Stimulated activated CD4-positive, alpha-beta T cell treated with anti-CD3 and anti-CD28 coated beads, TNF-alpha, amount 100 ng/mL, for 4 hours (primary cell): ENCODE measurements at regions not wholly inside any gene's neighbourhood (a gene's known extent, or its start where the extent isn't known, plus 50 kb on each side); places are given as distances from the start of the nearest gene placed in this dataset.
"Not testable (repeated sequence)": the region's sequence is repeated elsewhere in the genome, so short reads cannot be mapped to it uniquely, and the experiment has no call there.

Experiments used
- DNase-seq, 3 experiments: peaks; one replicate each; pipeline ENCODE4 v3.0.0-alpha.2; 2020; ENCODE audit warnings: low read depth in 3 of 3

- no peak for DNase-seq
These were observed 100.4 kb downstream of the CD83 start for GRCh38 chr6:14217728-14218518.

GRCh38 chr6:14218519-14218800 is 100.9 kb downstream of the CD83 start:
- no peak for DNase-seq

DNA sequence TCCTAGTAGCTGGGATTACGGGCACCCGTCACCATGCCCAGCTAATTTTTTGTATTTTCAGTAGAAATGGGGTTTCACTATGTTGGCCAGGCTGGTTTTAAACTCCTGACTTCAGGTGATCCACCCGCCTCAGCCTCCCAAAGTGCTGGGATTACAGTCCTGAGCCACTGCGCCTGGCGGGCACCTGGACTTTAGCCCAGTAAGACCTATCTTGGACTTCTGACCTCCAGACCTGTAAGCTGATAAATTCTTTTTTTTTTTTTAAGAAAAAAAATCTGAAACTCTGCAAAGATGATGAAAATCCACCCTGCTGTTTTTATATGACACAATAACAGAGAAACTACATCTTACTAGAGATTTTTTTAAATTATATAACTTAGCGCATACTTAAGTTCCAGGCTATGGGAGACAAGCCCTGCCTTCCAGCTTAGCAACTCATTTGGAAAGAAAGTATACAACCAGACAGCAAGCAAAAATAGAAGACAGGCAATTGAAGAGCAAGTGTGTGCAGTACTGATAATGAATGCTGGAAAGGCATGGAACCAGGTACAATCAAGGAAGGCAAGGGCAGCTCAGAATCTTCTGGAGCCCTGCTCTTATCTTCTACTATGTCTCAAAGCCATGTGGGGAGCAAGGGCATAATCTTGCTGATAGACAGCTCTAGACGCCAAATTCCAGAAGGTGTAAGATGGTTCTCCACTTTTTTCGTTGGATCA is 104.2 kb downstream of the CD83 start:
- DNase-seq, result no peak

- DNase-seq, result no peak
These were observed 105.4 kb downstream of the CD83 start for GRCh38 chr6:14222956-14223355.

- no peak for DNase-seq
These were observed 107.0 kb downstream of the CD83 start for GRCh38 chr6:14224359-14225103.

GRCh38 chr6:14226051-14226660 is 108.6 kb downstream of the CD83 start:
- DNase-seq, result no peak

GRCh38 chr6:14228571-14228970 is 111.0 kb downstream of the CD83 start:
- peak in 2 of 3 experiments; percentile 5 to 15 for DNase-seq

- DNase-seq, result no peak
These were observed 113.5 kb downstream of the CD83 start for GRCh38 chr6:14231071-14231483.

DNA sequence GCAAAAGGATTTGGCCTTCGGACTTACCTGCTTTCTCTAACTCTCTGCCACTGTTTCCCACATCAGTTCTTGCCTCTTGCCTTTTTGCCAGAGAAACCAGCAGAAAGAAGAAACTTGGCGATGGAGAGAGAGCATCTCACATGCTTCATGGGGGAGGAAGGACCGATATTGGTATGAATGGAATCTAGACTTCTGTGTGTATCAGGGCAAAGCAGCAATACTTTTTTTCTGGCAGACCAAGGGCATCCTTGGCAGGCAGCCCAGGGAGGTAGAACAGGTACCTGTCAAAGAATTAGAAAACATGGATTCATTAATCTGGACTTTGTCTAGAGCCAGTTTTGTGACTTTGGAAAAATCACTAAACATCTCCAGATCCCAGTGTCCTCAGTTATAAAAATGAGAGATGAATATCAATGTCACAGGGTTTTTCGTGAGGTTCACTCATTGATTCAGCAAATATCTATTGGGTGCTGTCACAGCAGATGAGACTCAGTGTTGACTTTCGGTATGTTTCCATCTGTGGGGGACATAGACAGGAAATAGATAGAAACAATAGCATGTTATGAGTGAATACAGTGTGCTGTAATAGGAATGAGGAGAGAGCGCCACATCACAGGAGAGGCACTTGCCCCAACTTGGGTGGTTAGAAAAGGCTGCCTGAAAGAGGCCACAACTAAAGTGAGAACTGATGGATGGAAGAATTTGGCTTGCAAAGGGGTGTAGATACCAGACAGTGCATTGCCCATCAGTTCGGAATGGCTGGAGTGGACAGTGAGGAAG is 114.1 kb downstream of the CD83 start:
- DNase-seq, result no peak

DNA sequence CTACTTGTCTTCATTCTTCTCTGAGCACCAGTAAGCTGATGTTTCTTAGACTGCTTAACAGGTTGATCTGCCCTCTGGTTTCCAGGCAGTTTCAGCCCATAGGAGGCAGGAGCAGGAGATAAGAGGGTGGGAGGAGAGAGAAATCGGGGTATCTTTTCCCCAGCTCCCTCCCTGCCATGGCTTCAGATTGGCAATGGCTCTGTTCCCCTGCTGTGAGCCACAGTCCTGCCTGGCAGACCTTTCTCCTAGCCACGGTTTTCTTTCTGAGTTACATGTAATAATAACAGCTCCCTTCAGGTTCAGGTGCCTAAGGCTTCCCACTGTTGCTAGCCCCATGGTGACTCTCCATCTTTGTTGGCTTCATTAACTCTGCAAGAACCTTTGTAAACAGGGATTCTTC is 115.3 kb downstream of the CD83 start:
- DNase-seq, result no peak

GRCh38 chr6:14235653-14236356 is 118.2 kb downstream of the CD83 start:
- DNase-seq, result no peak

DNA sequence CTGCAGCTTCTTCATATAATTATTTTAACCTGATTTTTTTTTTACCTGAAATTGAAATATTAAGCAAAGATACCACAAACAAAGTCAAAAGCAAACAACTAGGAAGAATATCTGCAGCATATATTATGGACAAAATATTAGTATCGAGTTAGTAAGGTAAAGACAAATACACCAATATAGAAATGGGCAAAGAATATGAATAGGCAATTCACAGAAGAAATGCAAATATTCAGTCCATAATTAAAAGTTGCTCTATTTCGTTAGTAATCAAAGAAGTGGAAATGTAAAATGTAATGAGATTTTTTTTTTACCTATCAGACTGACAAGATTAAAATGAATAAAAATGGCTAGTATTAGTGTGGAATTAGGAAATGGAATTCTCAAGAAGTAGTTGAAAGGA is 121.5 kb downstream of the CD83 start:
- DNase-seq, result no peak

GRCh38 chr6:14240411-14241166 is 123.0 kb downstream of the CD83 start:
- no peak for DNase-seq

DNA sequence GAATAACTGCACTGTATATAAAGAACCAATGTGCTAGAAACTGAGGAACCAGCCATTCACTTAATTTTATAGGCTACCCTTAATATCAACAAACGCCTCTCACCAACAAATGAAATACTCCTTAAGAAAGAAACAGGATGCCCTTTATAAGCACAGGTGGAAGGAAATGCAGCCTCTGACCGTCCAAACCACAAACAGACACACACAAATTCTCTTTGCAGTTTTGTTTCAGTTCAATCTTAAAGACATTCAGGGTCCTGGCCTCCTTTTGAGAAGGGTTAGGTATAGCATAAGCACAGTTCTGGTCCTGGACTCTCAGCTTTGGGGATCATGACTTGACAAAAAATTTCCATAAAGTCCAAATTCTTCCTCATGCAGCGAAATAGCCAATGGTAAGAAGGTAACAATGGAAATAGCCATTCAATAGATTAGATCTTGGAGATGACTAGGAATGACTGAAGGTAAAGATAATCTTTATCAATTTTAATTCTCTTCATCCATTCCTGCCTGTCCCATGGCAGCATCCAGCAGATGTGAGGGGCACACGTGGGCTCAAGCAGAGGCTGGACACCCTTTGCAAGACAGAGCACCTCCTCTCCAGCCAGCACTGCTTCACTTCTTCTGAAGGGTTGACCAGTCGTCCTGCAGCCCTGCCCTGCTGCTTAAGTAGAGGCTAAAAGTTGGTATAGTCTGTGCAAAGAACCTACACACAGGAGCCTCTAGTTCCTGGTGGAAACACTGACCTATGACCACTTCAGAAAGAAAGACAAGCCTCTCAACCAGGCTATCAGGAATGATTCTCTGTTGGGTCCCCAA is 123.9 kb downstream of the CD83 start:
- no peak for DNase-seq

DNA sequence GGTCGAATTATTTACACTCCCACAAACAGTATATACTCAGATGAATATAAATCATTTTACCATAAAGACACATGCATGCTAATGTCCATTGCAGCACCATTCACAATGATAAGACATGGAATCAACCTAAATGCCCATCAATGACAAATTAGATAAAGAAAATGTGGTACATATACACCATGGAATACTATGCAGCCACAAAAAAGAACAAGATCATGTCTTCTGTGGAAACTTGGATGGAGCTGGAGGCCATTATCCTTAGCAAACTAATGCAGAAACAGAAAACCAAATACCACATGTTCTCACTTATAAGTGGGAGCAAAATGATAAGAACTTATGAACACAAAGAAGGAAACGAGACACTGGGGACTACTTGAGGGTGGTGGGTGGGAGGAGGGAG is 125.3 kb downstream of the CD83 start:
- DNase-seq, result not testable (repeated sequence)

GRCh38 chr6:14243597-14243996 is 126.0 kb downstream of the CD83 start:
- no peak for DNase-seq

- no peak for DNase-seq
These were observed 129.3 kb downstream of the CD83 start for GRCh38 chr6:14246876-14247275.

DNA sequence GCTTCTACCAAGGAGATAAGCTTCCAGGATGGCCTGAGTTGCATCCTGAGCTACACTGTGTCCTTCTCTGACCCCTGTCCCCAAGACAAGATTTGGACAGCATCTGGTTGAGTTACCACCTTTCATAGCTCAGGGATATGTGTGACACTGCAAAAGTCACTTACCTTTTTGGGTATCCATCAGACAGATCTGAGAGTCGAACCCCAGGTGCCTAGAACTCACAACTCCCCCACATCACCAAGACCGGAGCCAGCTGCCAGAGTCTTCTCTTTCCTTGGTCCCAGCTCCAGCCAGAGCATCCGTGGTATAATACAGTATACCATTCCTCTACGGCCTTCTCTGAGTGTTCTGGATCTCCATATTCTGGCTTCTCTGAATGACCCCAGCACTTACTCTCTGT is 133.0 kb downstream of the CD83 start:
- DNase-seq, result no peak

- DNase-seq, result no peak
These were observed 134.8 kb downstream of the CD83 start for GRCh38 chr6:14252271-14252850.
